ENCODE measurements at regions not wholly inside any gene's neighbourhood (a gene's known extent, or its start where the extent isn't known, plus 50 kb on each side); places are given as distances from the start of the nearest gene placed in this dataset.

GRCh38 chr16:26365161-26365940, 673.6 kb downstream of the HS3ST4 start:
- H3K9ac ChIP-seq: no peak overlapping the region
- H3K4me2 ChIP-seq: no peak overlapping the region
- no peak overlapping the region for H2AFZ ChIP-seq (ENCODE audit: low read depth)
- H3K36me3 ChIP-seq (ENCODE audit: insufficient read depth): no peaks in the 10 kb centered on the region
- H3K27ac ChIP-seq: no peak overlapping the region
- H3K79me2 ChIP-seq (ENCODE audit: insufficient read depth, low read depth): no peaks in the 10 kb centered on the region
- H4K20me1 ChIP-seq (ENCODE audit: insufficient read depth): no peaks in the 10 kb centered on the region
- no peaks in the 10 kb centered on the region for H3K27me3 ChIP-seq (ENCODE audit: insufficient read depth, low read depth)
- no peak for TF ChIP-seq CTCF (conservative IDR thresholded peaks at IDR 0.05; ENCODE audit: low read depth, low read length)
- no peak overlapping the region for H3K4me3 ChIP-seq (IDR thresholded peaks at IDR 0.05; ENCODE audit: insufficient read depth, low read depth, low read length)
- H3K4me1 ChIP-seq (ENCODE audit: low read depth, poor library complexity, severe bottlenecking): no peaks in the 10 kb centered on the region

DNA sequence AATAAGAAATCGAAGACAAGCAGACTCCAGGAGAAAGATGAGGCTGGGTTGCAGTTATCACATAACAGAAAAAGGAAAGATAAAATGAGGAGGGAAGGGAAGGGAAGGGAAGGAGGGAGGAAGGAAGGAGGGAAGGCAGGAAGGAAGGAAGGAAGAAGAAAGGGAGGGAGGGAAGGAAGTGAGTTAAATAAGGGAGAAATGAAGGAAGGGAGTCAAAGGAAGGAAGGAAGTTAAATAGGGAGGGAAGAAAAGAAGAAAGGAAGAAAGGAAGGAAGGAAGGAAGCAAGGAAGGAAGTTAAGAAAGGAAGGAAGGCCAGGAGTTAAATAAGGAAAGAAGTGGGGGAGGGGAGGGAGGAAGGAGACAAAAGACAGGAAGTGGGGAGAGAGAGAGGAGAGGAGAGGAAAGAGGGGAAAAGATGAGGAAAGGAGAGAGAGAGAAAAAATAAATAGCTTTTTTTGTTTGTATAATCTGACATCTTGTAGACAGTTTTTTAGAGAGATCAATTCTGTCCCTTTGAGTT, 679.6 kb downstream of the HS3ST4 start:
- Histone ChIP-seq H3K4me3 (IDR thresholded peaks at IDR 0.05; ENCODE audit: insufficient read depth, low read depth, low read length) (no peak overlapping the region), H3K36me3 (ENCODE audit: insufficient read depth) (no peaks in the 10 kb centered on the region), H4K20me1 (ENCODE audit: insufficient read depth) (no peaks in the 10 kb centered on the region), H3K9ac (no peak overlapping the region), H3K27ac (no peak overlapping the region), H3K4me2 (no peak overlapping the region), H3K4me1 (ENCODE audit: low read depth, poor library complexity, severe bottlenecking) (no peaks in the 10 kb centered on the region), H3K27me3 (ENCODE audit: insufficient read depth, low read depth) (no peaks in the 10 kb centered on the region), H3K79me2 (ENCODE audit: insufficient read depth, low read depth) (no peaks in the 10 kb centered on the region), H2AFZ (ENCODE audit: low read depth) (no peak overlapping the region)
- TF ChIP-seq CTCF (conservative IDR thresholded peaks at IDR 0.05; ENCODE audit: low read depth, low read length): no peak

DNA sequence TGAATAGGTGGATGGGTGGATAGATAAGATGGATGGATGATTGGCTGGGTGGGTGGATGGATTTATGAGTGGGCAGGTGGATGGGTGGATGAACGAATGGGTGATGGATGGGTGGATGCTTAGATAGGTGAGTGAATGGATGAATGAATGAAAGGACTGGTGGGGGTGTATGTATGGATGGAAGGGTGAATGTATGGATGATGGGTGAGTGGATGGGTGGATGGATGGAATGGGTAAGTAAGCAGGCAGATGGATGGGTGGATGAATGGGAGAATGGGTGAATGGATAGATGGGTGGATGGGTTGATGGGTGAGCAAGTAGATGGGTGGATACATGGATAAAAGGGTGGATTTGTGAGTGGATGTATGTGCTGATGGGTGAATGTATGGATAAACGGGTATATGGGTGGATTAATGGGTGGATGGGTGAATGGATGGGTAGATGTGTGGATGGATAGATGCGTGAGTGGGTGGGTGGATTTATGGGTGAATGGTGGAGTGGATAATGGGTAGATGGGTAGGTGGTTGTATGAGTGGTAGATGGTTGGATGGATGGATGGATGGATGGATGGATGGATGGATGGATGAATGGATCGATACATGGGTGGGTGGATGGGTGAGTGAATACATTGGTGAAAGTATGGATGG, 682.6 kb downstream of the HS3ST4 start:
- Histone ChIP-seq H3K9ac (no peak overlapping the region), H2AFZ (ENCODE audit: low read depth) (no peak overlapping the region), H3K27ac (no peak overlapping the region), H3K4me3 (IDR thresholded peaks at IDR 0.05; ENCODE audit: insufficient read depth, low read depth, low read length) (no peak overlapping the region), H4K20me1 (ENCODE audit: insufficient read depth) (no peaks in the 10 kb centered on the region), H3K36me3 (ENCODE audit: insufficient read depth) (no peaks in the 10 kb centered on the region), H3K4me2 (no peak overlapping the region), H3K27me3 (ENCODE audit: insufficient read depth, low read depth) (no peaks in the 10 kb centered on the region), H3K4me1 (ENCODE audit: low read depth, poor library complexity, severe bottlenecking) (no peaks in the 10 kb centered on the region), H3K79me2 (ENCODE audit: insufficient read depth, low read depth) (no peaks in the 10 kb centered on the region)
- no peak for TF ChIP-seq CTCF (conservative IDR thresholded peaks at IDR 0.05; ENCODE audit: low read depth, low read length)

- Histone ChIP-seq H3K27me3 (ENCODE audit: insufficient read depth, low read depth) (no peaks in the 10 kb centered on the region), H3K27ac (no peak overlapping the region), H4K20me1 (ENCODE audit: insufficient read depth) (no peaks in the 10 kb centered on the region), H3K4me2 (no peak overlapping the region), H2AFZ (ENCODE audit: low read depth) (no peak overlapping the region), H3K79me2 (ENCODE audit: insufficient read depth, low read depth) (no peaks in the 10 kb centered on the region), H3K4me1 (ENCODE audit: low read depth, poor library complexity, severe bottlenecking) (no peaks in the 10 kb centered on the region), H3K36me3 (ENCODE audit: insufficient read depth) (no peaks in the 10 kb centered on the region), H3K9ac (no peak overlapping the region), H3K4me3 (IDR thresholded peaks at IDR 0.05; ENCODE audit: insufficient read depth, low read depth, low read length) (no peak overlapping the region)
- no peak for TF ChIP-seq CTCF (conservative IDR thresholded peaks at IDR 0.05; ENCODE audit: low read depth, low read length)
Observed at GRCh38 chr16:26382586-26382985, 684.1 kb upstream of the C16orf82 start.
